ENCODE measurements at regions not wholly inside any gene's neighbourhood (a gene's known extent, or its start where the extent isn't known, plus 50 kb on each side); places are given as distances from the start of the nearest gene placed in this dataset.

- no peak for TF ChIP-seq CTCF (IDR thresholded peaks at IDR 0.05; ENCODE audit: low read depth, low read length)
- H3K4me3 ChIP-seq (replicated peaks in 1 of 2; ENCODE audit: low read depth in 2 of 2, low read length in 2 of 2) = no peak overlapping the region
- DNase-seq (ENCODE audit: low read depth in 2 of 2) = no peak
Observed at GRCh38 chr3:42037318-42037945, 53.7 kb upstream of the TRAK1 start.

DNA sequence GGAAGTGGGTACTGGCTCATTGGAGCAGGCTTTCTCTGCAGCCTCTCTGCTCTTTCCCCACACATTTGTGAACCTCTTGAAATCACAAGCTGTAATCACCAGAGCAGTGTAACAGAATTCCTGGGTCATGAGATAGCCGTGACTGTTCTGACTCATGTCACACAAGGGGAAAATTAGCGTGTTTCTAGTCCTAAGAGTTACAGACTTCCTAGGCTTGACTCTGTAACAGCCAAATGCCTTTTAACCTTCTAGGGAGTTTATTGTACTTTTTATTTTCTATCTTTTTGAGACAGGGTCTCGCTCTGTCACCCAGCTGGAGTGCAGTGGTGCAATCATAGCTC is 54.7 kb upstream of the TRAK1 start:
- peak; percentile 86 to 95 for DNase-seq (ENCODE audit: low read depth in 2 of 2)
- no peak for TF ChIP-seq CTCF (IDR thresholded peaks at IDR 0.05; ENCODE audit: low read depth, low read length)
- no peak overlapping the region for H3K4me3 ChIP-seq (replicated peaks in 1 of 2; ENCODE audit: low read depth in 2 of 2, low read length in 2 of 2)

DNA sequence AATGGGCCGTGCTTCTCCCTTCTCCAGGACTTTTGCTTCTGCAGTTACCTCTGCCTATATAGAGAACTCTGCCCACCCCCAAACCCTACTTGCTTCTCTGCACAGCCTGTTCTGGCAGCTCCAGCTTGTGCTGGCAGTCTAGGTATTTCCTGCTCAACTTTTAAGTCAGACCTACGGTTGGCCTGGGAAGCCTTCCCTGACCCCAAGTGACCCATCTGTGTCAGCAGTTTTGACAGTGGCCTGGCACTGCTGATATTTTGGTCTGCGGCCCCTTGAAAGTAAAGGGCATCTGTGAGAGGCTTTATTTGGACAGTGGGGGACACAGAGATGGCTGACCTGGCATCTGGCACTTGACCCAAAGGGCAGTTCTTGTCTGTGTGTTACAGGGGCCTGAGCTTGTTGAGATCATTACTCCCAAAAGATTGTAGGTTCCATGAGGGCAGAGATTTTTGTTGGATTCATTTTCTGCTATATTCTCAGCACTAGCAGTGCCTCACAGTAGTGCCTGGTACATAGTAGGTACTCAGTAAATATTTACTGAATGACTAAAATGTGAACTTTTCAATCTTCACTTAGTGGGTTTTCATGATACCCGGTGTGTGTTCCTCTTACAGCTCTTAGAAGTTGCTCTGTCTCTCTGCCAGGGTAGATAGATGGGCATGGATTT is 55.2 kb upstream of the TRAK1 start:
- peak in 1 of 2 donors; percentile 24 for DNase-seq (ENCODE audit: low read depth in 2 of 2)
- H3K4me3 ChIP-seq (replicated peaks in 1 of 2; ENCODE audit: low read depth in 2 of 2, low read length in 2 of 2) = no peak overlapping the region
- no peak for TF ChIP-seq CTCF (IDR thresholded peaks at IDR 0.05; ENCODE audit: low read depth, low read length)

DNA sequence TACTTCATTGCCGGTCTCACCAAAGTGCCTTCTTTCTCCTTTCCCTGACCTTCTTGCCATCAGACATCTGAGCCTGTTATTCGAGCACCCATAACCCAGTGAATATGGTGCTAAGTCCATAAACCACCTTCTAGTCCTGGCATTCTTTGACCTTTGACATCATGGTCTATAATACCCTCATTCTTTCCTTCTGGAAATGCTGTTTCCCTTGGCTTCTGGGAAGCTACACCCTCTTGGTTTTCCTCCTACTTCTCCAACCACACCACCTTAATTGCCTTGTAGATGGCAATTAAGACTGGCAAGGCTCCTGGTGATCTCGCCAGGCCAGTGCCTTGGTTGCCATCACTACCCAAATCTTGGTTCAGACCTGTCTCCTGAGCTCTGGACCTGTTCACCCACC is 56.1 kb upstream of the TRAK1 start:
- no peak for TF ChIP-seq CTCF (IDR thresholded peaks at IDR 0.05; ENCODE audit: low read depth, low read length)
- DNase-seq (ENCODE audit: low read depth in 2 of 2) = no peak
- H3K4me3 ChIP-seq (replicated peaks in 1 of 2; ENCODE audit: low read depth in 2 of 2, low read length in 2 of 2) = no peak overlapping the region

GRCh38 chr3:42033741-42034140 is 57.4 kb upstream of the TRAK1 start:
- TF ChIP-seq CTCF (IDR thresholded peaks at IDR 0.05; ENCODE audit: low read depth, low read length) = no peak
- no peak overlapping the region for H3K4me3 ChIP-seq (replicated peaks in 1 of 2; ENCODE audit: low read depth in 2 of 2, low read length in 2 of 2)
- DNase-seq (ENCODE audit: low read depth in 2 of 2) = peak in 1 of 2 donors; percentile 63

DNA sequence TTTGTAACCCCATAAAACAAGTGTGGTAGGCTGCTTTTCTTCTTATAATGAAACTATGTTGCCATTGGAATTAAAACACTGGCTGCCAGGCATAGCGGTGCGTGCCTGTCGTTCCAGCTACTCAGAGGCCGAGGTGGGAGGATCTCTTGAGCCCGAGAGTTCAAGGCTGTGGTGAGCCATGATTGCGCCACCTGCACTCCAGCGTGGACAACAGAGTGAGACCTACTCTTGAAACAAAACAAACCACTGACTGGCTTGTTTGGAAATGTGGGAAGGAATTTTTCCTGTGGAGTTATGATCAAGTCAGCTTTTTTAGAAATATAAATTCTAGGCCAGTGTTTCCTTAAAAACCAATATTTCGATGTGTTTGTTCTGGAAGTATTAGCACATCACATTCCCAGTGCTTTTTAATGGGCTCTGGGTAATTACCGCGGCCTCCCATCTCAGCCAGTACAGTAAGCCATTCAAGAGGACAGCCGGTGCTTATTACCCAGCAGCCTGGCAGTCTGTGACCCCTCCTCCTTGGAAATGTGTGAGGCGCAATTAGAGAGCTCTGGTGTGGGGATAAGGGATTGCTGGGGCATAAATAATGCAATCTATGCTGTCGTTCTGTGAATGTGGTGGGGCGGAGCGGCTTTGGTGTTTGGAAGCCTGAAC is 58.3 kb upstream of the TRAK1 start:
- H3K4me3 ChIP-seq (replicated peaks in 1 of 2; ENCODE audit: low read depth in 2 of 2, low read length in 2 of 2) = no peak overlapping the region
- peak; percentile 91 to 97 for DNase-seq (ENCODE audit: low read depth in 2 of 2)
- no peak for TF ChIP-seq CTCF (IDR thresholded peaks at IDR 0.05; ENCODE audit: low read depth, low read length)

All from cardiac fibroblast (primary cell).